Vagina (tissue), 2 donors: ENCODE measurements at regions not wholly inside any gene's neighbourhood (a gene's known extent, or its start where the extent isn't known, plus 50 kb on each side); places are given as distances from the start of the nearest gene placed in this dataset.

Source experiments
- CTCF ChIP-seq, 3 experiments: fragments of 450-650 bp in 2 of 3; fragments of 200-600 bp in 1 of 3; sonication (generic) in 1 of 3; IDR thresholded peaks; one replicate each; pipeline ENCODE4 v1.5.1; 2017 to 2019; ENCODE audit warnings: antibody characterized with exemption in 3 of 3, mild to moderate bottlenecking in 2 of 3, moderate library complexity in 2 of 3
- POLR2A ChIP-seq, 2 donors: fragments of 450-650 bp; IDR thresholded peaks; one replicate each; pipeline ENCODE4 v1.6.1; 2017; ENCODE audit warnings: antibody characterized with exemption in 2 of 2, mild to moderate bottlenecking in 2 of 2, moderate library complexity in 2 of 2

GRCh38 chr18:59038295-59039039, 101.2 kb upstream of the SEC11C start:
- no peak for TF ChIP-seq CTCF (IDR thresholded peaks at IDR 0.05)
- no peak for TF ChIP-seq POLR2A (IDR thresholded peaks at IDR 0.05)
